T47D (cell line): ENCODE measurements at regions not wholly inside any gene's neighbourhood (a gene's known extent, or its start where the extent isn't known, plus 50 kb on each side); places are given as distances from the start of the nearest gene placed in this dataset.
"Not testable (repeated sequence)": the region's sequence is repeated elsewhere in the genome, so short reads cannot be mapped to it uniquely, and the experiment has no call there.

Source experiments
- DNase-seq, 2 experiments: peaks; one replicate each; pipeline versions ENCODE4 v3.0.0 to v3.0.0-alpha.2; 2011 to 2012; ENCODE audit warnings: low read depth in 1 of 2, low spot score in 1 of 2
- JUND ChIP-seq: IDR thresholded peaks from 2 replicates; pipeline ENCODE4 v1.6.1; 2012; ENCODE audit warnings: low read depth
- in situ Hi-C: cut with HindIII; loops from 2 replicates; pipeline ENCODE4 v1.10.0; 2016; ENCODE audit warnings: low sequenced_read_pairs, low pct_unique_long_range_greater_than_20kb

- no peak for TF ChIP-seq JUND
- in situ Hi-C loops, result no loop called here
Observed at GRCh38 chr7:29619111-29619510, 55.5 kb downstream of the PRR15 start.

GRCh38 chr7:29619848-29620555, 56.4 kb downstream of the PRR15 start:
- no peak for TF ChIP-seq JUND
- no peak for DNase-seq
- in situ Hi-C loops, result no loop called here

More at GRCh38 chr7:29619111-29619510, 55.5 kb downstream of the PRR15 start:
- DNase-seq, result no peak

DNA sequence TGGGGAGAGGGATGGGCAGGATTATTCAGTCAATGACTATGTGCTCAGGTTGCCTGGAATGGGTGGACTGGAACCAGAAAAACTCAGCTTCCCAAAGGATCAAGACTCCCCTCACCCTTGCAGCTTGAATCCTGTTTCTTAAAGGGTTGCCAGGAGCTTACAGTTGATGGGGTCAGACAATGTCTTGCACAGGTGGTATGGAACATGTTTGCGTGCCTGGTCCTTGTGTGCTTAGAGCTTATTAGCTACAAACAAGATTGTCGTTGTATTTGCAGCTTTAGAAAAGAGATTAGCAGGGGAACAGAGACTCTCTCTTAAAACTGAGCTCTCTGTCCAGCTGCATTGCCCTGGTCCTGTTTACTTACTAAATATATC, 56.9 kb downstream of the PRR15 start:
- in situ Hi-C loops, result no loop called here
- no peak for DNase-seq
- no peak for TF ChIP-seq JUND

DNA sequence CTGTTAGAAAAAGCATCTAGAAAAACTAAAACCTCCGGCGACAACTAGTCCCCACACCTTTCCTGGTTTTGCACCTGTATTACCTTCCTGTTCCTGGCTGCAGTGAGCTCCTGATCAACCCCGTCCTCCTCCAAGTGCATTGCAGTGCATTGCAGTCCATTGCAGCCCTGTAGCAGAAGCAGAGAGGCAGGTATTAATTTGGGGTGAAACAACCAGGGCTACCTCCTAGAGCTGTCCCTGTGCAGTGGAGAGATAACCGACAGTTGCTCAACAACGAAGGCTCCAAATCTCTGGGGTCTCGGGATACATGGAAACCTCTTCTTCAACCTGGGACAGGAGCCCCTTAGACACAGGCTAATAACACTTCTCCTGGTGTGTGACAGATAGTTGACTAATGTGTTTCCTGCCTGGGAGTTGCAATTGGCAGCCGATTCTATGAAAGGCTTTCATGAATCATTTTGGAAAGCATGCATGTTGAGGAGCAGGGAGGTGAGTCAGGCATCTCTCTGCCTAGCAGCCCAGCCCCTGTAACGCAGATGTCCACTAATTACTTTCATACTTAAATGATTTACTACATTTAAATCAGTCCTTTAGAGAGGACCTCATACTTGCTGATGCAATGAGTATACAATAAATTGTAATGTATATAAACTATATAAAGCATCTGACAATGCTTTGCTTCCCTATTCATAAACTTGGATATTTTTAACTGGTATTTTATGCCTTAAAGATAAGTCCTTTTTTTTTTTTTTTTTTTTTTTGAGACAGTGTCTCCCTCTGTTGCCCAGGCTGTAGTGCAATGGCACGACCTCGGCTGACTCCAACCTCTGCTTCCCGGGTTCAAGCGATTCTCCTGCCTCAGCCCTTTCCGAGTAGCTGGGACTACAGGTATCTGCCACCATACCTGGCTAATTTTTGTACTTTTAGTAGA, 59.0 kb downstream of the PRR15 start:
- DNase-seq, result no peak
- TF ChIP-seq JUND, result no peak
- in situ Hi-C loops, result no loop called here

DNA sequence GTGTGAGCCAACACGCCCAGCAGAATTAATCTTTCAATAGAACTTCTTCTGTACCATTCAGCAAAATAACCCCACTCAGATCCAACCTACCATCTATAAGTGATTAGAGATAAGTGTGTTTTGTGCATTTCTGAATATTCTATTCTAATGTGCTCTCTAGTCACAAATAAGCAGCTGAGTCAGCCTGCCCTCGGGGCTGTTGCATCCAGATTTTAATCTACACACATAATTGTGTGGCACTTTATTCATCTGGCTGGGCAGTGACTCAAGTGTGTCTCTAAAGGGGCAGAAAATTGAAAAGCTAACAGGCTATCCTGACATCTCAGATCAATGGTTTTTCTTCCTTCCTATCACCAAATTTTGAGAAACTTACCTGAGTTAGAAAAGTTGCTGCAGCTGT, 60.3 kb downstream of the PRR15 start:
- in situ Hi-C loops, result no loop called here
- no peak for TF ChIP-seq JUND
- DNase-seq, result peak in 1 of 2 experiments; percentile 46

GRCh38 chr7:29626730-29627129, 63.1 kb downstream of the PRR15 start:
- DNase-seq, result no peak
- no peak for TF ChIP-seq JUND
- in situ Hi-C loops, result no loop called here

GRCh38 chr7:29627631-29628030, 64.0 kb downstream of the PRR15 start:
- DNase-seq, result no peak
- TF ChIP-seq JUND, result no peak
- in situ Hi-C loops, result no loop called here

GRCh38 chr7:29629507-29629906, 65.9 kb downstream of the PRR15 start:
- no peak for DNase-seq
- no peak for TF ChIP-seq JUND
- in situ Hi-C loops, result no loop called here

- in situ Hi-C loops, result not testable (repeated sequence)
Observed at GRCh38 chr7:29635067-29636008, 71.7 kb downstream of the PRR15 start.

GRCh38 chr7:29636009-29636351, 72.3 kb downstream of the PRR15 start:
- no peak for DNase-seq
- in situ Hi-C loops, result no loop called here
- TF ChIP-seq JUND, result no peak

More at GRCh38 chr7:29635067-29636008, 71.7 kb downstream of the PRR15 start:
- peak; percentile 17 to 65 for DNase-seq

DNA sequence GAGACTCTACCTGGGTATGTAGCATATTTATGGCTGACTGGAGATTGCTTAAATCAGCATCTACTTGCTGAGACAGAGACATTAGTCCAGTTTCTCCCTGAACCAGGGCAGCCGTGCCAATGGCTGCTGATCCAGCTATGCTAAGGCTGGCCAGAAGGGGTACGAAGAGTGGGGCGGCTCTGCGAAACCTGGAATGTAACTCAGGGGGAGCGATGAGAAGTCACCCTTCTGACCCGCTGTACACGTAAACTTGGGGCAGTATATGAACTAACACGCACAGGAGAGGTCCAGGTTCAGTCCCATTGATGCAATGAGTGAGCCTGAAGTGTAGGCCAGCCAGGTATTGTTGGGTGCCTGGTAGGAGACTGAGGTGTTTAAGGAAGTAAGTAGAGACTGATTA, 73.7 kb downstream of the PRR15 start:
- in situ Hi-C loops, result no loop called here
- no peak for DNase-seq
- no peak for TF ChIP-seq JUND

DNA sequence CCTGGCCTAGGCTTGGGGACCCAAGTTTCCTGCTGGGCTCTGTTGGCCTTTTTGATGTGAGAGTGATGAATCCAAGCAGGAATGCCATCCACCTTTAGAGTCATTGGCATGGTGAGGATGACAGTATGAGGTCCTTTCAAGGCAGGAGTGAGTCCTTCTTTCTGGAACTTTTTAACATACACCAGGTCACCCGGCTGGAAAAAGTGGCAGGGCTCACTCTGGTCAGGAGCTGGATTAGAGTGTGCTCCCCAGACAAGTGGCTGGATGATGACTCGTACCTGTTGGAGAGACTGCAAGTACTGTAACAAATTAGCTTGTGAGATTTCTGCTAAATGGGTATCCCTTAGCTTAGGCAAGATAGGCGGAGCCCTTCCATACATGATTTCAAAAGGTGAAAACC, 75.2 kb downstream of the PRR15 start:
- in situ Hi-C loops, DNase-seq: not testable (repeated sequence)
